ENCODE measurements at regions not wholly inside any gene's neighbourhood (a gene's known extent, or its start where the extent isn't known, plus 50 kb on each side); places are given as distances from the start of the nearest gene placed in this dataset.

DNA sequence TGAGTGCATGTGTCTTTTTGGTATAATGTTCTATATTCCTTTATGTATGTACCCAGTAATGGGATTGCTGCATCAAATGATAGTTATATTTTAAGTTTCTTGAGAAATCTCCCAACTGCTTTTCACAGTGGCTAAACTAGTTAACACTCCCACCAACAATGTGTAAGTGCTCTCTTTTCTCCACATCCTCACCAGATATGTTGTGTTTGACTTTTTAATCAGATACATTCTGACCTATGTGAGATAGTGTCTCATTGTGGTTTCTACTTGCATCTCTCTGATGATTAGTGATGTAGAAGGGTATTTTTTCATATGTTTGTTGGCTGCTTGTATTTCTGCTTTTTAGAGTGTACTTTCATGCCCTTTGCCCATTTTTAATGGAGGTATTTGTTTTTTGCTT lies 62.8 kb upstream of the ALG10B start:
- no peak for DNase-seq (ENCODE audit: low read depth)
- TF ChIP-seq, protein P1, sequence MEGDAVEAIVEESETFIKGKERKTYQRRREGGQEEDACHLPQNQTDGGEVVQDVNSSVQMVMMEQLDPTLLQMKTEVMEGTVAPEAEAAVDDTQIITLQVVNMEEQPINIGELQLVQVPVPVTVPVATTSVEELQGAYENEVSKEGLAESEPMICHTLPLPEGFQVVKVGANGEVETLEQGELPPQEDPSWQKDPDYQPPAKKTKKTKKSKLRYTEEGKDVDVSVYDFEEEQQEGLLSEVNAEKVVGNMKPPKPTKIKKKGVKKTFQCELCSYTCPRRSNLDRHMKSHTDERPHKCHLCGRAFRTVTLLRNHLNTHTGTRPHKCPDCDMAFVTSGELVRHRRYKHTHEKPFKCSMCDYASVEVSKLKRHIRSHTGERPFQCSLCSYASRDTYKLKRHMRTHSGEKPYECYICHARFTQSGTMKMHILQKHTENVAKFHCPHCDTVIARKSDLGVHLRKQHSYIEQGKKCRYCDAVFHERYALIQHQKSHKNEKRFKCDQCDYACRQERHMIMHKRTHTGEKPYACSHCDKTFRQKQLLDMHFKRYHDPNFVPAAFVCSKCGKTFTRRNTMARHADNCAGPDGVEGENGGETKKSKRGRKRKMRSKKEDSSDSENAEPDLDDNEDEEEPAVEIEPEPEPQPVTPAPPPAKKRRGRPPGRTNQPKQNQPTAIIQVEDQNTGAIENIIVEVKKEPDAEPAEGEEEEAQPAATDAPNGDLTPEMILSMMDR (IDR thresholded peaks at IDR 0.05; ENCODE audit: low read depth, low read length, missing control alignments), result no peak
- no peak overlapping the region for H3K4me3 ChIP-seq (ENCODE audit: low read depth, low read length)

DNA sequence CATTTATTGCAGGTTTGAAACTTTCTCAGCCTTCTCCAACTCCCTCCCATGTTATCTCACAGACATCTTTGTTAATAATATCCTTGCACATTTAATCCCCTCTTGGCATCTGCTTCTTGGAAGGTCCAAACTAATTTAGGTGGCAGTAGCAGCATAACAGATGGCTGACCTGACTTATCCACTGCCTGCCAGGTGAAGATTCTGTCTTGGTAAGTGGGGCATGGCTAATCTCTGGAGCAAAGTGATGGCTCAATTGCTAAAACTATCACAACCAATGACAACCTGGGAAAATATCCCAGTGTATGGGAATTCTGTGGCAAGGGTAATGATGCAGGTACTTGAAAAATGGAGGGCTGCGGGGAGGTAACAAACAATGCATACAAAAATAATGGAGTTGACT lies 58.2 kb upstream of the ALG10B start:
- DNase-seq (ENCODE audit: low read depth), result no peak
- TF ChIP-seq, protein P1 (IDR thresholded peaks at IDR 0.05; ENCODE audit: low read depth, low read length, missing control alignments), result no peak
- no peak overlapping the region for H3K4me3 ChIP-seq (ENCODE audit: low read depth, low read length)

Measured in GM12864 (cell line).